ENCODE measurements at regions not wholly inside any gene's neighbourhood (a gene's known extent, or its start where the extent isn't known, plus 50 kb on each side); places are given as distances from the start of the nearest gene placed in this dataset.

- Histone ChIP-seq H4K8ac (ENCODE audit: extremely low read depth, insufficient read depth, low read length) (no peak overlapping the region), H3K4me2 (ENCODE audit: insufficient read depth in 1 of 2, low read depth in 2 of 2, low read length in 2 of 2) (no peak overlapping the region), H3K9ac (replicated peaks in 1 of 4; ENCODE audit: extremely low read depth in 1 of 4, low read depth in 3 of 4, low read length in 3 of 4) (no peak overlapping the region), H3K9me3 (ENCODE audit: insufficient read depth in 2 of 2, low read depth in 1 of 2, low read length in 1 of 2) (no peaks in the 10 kb centered on the region), H2AK5ac (ENCODE audit: low read depth, low read length) (no peak overlapping the region), H3K4me3 (ENCODE audit: extremely low read depth in 1 of 4, insufficient read depth in 2 of 4, low read depth in 3 of 4, low read length in 4 of 4) (no peak overlapping the region), H3K79me2 (ENCODE audit: control insufficient read depth in 1 of 2, insufficient read depth in 2 of 2, low read length in 2 of 2) (no peaks in the 10 kb centered on the region), H3K27ac (ENCODE audit: low read depth, low read length) (no peak overlapping the region), H3K4ac (replicated peaks; ENCODE audit: insufficient read length, low read depth, low read length) (no peak overlapping the region), H2AFZ (ENCODE audit: low read length) (no peak overlapping the region), H3K23ac (ENCODE audit: insufficient read length) (no peak overlapping the region), H3K18ac (ENCODE audit: extremely low read depth, low read length) (no peak overlapping the region), H2BK15ac (ENCODE audit: low read length) (no peak overlapping the region), H3K23me2 (ENCODE audit: low read depth, low read length) (peaks cover 2% of the 10 kb centered on the region; the same call in 1 of the 2 replicates), H4K20me1 (replicated peaks in 1 of 2; ENCODE audit: control insufficient read depth in 1 of 2, insufficient read depth in 2 of 2, low read length in 2 of 2) (no peaks in the 10 kb centered on the region), H2BK5ac (ENCODE audit: low read depth, low read length) (no peak overlapping the region), H3K4me1 (replicated peaks in 1 of 4; ENCODE audit: control insufficient read depth in 3 of 4, insufficient read depth in 4 of 4, low read length in 3 of 4) (0 out of 7 replicates have a peak, but pooled peaks cover 0 to 2% (median 0%) of the 10 kb centered on the region in 4 experiments), H4K91ac (replicated peaks; ENCODE audit: insufficient read length, low read length) (no peak overlapping the region), H2BK20ac (ENCODE audit: low read length) (no peak overlapping the region), H3K14ac (ENCODE audit: insufficient read length) (no peak overlapping the region), H3K27me3 (replicated peaks in 1 of 4; ENCODE audit: control insufficient read depth in 3 of 4, extremely low read depth in 1 of 4, insufficient read depth in 3 of 4, low read length in 3 of 4) (no peaks in the 10 kb centered on the region; a peak in 2 of 7 replicates), H3K79me1 (ENCODE audit: low read depth, low read length) (no peaks in the 10 kb centered on the region), H2BK12ac (ENCODE audit: low read depth, low read length) (no peak overlapping the region), H3K36me3 (ENCODE audit: control insufficient read depth in 2 of 4, insufficient read depth in 4 of 4, low read length in 3 of 4) (no peaks in the 10 kb centered on the region), H3K56ac (replicated peaks; ENCODE audit: insufficient read length, low read depth, low read length) (no peak overlapping the region), H4K5ac (ENCODE audit: insufficient read length, low read depth, low read length) (no peak overlapping the region), H2BK120ac (replicated peaks; ENCODE audit: low read depth, low read length) (no peak overlapping the region)
- CTCF ChIA-PET (ENCODE audit: partially characterized antibody): interaction anchor here (1.1 kb wide), 1 partner anchor 38 kb away, joined by 3 read pairs; no protein-coding TSS in a partner anchor
- no peak for FAIRE-seq
- DNase-seq (ENCODE audit: low read depth in 1 of 2, low spot score in 2 of 2): no peak
- WGBS, 2 experiments (ENCODE audit: extremely low coverage in 1 of 2, insufficient coverage in 1 of 2, insufficient read length in 1 of 2, insufficient replicate concordance in 2 of 2, low coverage in 1 of 2, low lambda C conversion rate in 2 of 2, missing lambda C conversion rate in 1 of 2): 88% methylated on average over 11 of the region's 11 CpGs; no CpG with 5 or more reads in 1 of the 2 experiments
- POLR2A ChIA-PET (ENCODE audit: partially characterized antibody): no interaction called here
- no peak for TF ChIP-seq TCF12 (IDR thresholded peaks at IDR 0.05; ENCODE audit: low read depth, low read length)
- TF ChIP-seq POLR2AphosphoS5 (IDR thresholded peaks at IDR 0.05; ENCODE audit: low read depth, low read length): no peak
- TF ChIP-seq CHD1 (IDR thresholded peaks at IDR 0.05; ENCODE audit: low read depth, low read length): no peak
- TF ChIP-seq GTF2F1 (IDR thresholded peaks at IDR 0.05; ENCODE audit: borderline replicate concordance, low read depth, low read length): no peak
- TF ChIP-seq TAF7 (optimal IDR thresholded peaks at IDR 0.05; ENCODE audit: borderline replicate concordance, low read depth, low read length): no peak
- no peak for TF ChIP-seq RFX5 (IDR thresholded peaks at IDR 0.05; ENCODE audit: borderline replicate concordance, low read depth, low read length)
- no peak for TF ChIP-seq KDM4A (IDR thresholded peaks at IDR 0.05; ENCODE audit: low read depth, low read length, severe bottlenecking)
These were observed 186.0 kb upstream of the ZFHX3 start for GRCh38 chr16:73233846-73234424.

Data from H1 (cell line).